Loucy (cell line): ENCODE measurements at regions not wholly inside any gene's neighbourhood (a gene's known extent, or its start where the extent isn't known, plus 50 kb on each side); places are given as distances from the start of the nearest gene placed in this dataset.

Experiments used
- EZH2phosphoT487 ChIP-seq: fragments of 200-600 bp; IDR thresholded peaks from 2 replicates; pipeline ENCODE4 v1.6.1; 2018; ENCODE audit warnings: antibody characterized with exemption, mild to moderate bottlenecking, moderate library complexity, borderline replicate concordance
- TF ChIP-seq, protein P1 (sequence below): fragments of 200-600 bp; sonication (generic); conservative IDR thresholded peaks from 2 replicates; pipeline ENCODE4 v1.5.1; 2014; ENCODE audit warnings: mild to moderate bottlenecking, antibody characterized with exemption, low read length

DNA sequence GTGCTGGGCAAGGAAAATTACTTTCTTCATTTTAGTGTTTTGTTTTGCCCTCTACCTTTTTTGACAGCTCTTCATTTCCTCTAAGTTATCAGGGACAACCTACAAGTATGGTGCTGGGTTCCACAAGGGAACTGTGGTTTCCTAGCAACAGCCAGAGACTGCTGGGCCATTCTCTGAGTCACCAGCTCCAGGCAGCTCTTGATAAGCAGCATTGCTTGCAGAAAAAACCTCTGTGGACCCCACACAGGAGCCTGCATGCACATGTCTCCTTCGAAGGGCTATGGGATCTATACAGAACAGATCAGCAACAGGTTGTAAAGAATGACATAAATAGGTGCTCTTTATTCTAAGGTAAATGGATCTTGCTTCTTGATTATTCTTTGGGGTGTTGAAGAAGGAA, 81.0 kb upstream of the CCDC196 start:
- TF ChIP-seq, protein P1, sequence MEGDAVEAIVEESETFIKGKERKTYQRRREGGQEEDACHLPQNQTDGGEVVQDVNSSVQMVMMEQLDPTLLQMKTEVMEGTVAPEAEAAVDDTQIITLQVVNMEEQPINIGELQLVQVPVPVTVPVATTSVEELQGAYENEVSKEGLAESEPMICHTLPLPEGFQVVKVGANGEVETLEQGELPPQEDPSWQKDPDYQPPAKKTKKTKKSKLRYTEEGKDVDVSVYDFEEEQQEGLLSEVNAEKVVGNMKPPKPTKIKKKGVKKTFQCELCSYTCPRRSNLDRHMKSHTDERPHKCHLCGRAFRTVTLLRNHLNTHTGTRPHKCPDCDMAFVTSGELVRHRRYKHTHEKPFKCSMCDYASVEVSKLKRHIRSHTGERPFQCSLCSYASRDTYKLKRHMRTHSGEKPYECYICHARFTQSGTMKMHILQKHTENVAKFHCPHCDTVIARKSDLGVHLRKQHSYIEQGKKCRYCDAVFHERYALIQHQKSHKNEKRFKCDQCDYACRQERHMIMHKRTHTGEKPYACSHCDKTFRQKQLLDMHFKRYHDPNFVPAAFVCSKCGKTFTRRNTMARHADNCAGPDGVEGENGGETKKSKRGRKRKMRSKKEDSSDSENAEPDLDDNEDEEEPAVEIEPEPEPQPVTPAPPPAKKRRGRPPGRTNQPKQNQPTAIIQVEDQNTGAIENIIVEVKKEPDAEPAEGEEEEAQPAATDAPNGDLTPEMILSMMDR, result no peak
- TF ChIP-seq EZH2phosphoT487, result no peak
